ENCODE measurements at regions not wholly inside any gene's neighbourhood (a gene's known extent, or its start where the extent isn't known, plus 50 kb on each side); places are given as distances from the start of the nearest gene placed in this dataset.
A peak's percentile ranks its signal among the peaks of the same experiment; 100 is the strongest.

DNA sequence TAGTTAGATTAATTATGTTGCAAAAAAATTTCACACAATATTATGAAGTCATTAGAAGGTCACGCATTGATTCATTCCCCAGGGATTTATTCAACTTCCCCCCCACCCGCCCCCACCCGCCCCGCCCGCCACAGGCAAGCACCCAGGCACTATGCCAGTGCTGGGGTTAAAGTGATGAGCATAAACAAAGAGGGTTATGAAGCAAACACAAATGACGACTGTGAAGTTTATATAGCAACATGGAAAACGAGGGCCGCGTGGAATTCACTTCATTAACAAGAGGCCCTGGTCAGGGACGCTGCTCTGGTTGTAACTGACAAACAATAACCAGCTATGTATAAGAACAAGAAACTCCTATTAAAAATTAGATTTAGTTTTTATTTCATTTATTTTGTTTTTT, 656.5 kb upstream of the COBL start:
- Mint-ChIP-seq H3K27ac (no peak overlapping the region), H3K4me3 (no peak overlapping the region), H3K9me3 (no peaks in the 10 kb centered on the region), H3K36me3 (ENCODE audit: low read depth) (no peaks in the 10 kb centered on the region), H3K4me1 (no peaks in the 10 kb centered on the region), H3K27me3 (ENCODE audit: low read depth) (no peaks in the 10 kb centered on the region)
- TF ChIP-seq CTCF (IDR thresholded peaks at IDR 0.05; ENCODE audit: unreplicated experiment in 3 of 3) = no peak

DNA sequence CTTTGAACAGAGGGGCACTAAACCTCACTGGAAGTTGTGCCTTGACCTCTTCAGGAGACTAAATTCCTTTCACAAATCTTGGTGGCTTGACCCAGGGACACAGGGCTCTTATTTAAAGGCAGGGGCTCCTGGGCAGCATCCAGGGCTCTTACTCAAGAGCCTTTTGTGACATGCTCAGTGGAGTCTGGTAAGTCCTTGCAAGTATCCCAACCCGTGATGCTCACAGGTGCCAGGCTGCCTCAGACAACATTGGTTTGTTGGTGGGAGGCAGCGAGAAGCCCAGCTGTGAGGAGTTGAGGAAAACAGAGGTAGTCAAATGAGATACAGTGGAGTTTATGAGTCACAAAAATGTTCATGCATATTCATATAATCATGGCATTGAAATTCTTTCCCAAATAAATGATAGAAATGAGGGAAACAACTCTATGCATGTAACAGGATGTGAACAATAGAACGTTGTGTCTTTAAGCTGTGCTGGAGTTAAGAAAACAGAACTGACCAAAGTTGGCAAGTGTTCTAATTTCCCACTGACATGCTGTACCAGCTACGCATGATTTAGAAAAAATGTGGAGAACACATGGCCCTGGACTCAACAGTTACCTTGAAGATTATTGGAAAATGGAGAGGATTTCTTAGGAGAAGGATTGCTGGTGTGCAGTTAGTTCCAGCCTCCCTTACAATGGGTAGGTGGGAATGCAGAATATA, 654.5 kb upstream of the COBL start:
- Mint-ChIP-seq H3K27ac (no peak overlapping the region), H3K4me1 (no peaks in the 10 kb centered on the region), H3K36me3 (ENCODE audit: low read depth) (no peaks in the 10 kb centered on the region), H3K9me3 (no peaks in the 10 kb centered on the region), H3K4me3 (no peak overlapping the region), H3K27me3 (ENCODE audit: low read depth) (no peaks in the 10 kb centered on the region)
- TF ChIP-seq CTCF (IDR thresholded peaks at IDR 0.05; ENCODE audit: unreplicated experiment in 3 of 3) = no peak

GRCh38 chr7:51968461-51968860, 651.9 kb upstream of the COBL start:
- Mint-ChIP-seq H3K27ac (no peak overlapping the region), H3K4me1 (no peaks in the 10 kb centered on the region), H3K4me3 (no peak overlapping the region), H3K9me3 (no peaks in the 10 kb centered on the region), H3K27me3 (ENCODE audit: low read depth) (no peaks in the 10 kb centered on the region), H3K36me3 (ENCODE audit: low read depth) (no peaks in the 10 kb centered on the region)
- no peak for TF ChIP-seq CTCF (IDR thresholded peaks at IDR 0.05; ENCODE audit: unreplicated experiment in 3 of 3)

- Mint-ChIP-seq H3K4me3 (no peak overlapping the region), H3K36me3 (ENCODE audit: low read depth) (no peaks in the 10 kb centered on the region), H3K4me1 (no peaks in the 10 kb centered on the region), H3K27me3 (ENCODE audit: low read depth) (no peaks in the 10 kb centered on the region), H3K9me3 (no peaks in the 10 kb centered on the region), H3K27ac (no peak overlapping the region)
- TF ChIP-seq CTCF (IDR thresholded peaks at IDR 0.05; ENCODE audit: unreplicated experiment in 3 of 3) = no peak
Measured at GRCh38 chr7:51965454-51965853, 648.8 kb upstream of the COBL start.

DNA sequence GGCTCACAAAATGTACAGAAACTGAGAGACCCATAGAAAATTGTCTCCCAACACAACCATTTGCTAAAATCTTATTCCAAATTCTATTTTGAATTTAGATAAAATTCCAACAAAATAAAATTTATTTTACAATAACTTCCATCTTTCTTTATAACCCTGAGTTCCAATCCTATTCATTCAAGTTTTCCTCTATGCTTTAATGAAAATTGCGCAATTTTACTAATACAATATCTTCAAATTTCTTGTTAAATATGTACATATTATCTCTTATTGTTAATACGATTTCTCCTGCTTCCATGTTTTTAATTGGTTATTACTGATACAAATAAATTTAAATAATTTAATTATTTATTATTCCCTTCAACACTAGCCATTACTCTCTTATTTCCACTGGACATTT, 645.2 kb upstream of the COBL start:
- no peak overlapping the region for H3K27ac Mint-ChIP-seq
- TF ChIP-seq CTCF (IDR thresholded peaks at IDR 0.05; ENCODE audit: unreplicated experiment in 3 of 3) = no peak
- peaks cover 3% of the 10 kb centered on the region for H3K9me3 Mint-ChIP-seq
- no peaks in the 10 kb centered on the region for H3K36me3 Mint-ChIP-seq (ENCODE audit: low read depth)
- no peaks in the 10 kb centered on the region for H3K27me3 Mint-ChIP-seq (ENCODE audit: low read depth)
- H3K4me1 Mint-ChIP-seq = no peaks in the 10 kb centered on the region
- H3K4me3 Mint-ChIP-seq = no peak overlapping the region

GRCh38 chr7:51950813-51951212, 634.2 kb upstream of the COBL start:
- H3K27me3 Mint-ChIP-seq (ENCODE audit: low read depth) = no peaks in the 10 kb centered on the region
- peak overlapping the region in 1 of 3 experiments; percentile 10 for H3K27ac Mint-ChIP-seq
- H3K9me3 Mint-ChIP-seq = no peaks in the 10 kb centered on the region
- H3K4me1 Mint-ChIP-seq = no peaks in the 10 kb centered on the region
- TF ChIP-seq CTCF (IDR thresholded peaks at IDR 0.05; ENCODE audit: unreplicated experiment in 3 of 3) = no peak
- H3K4me3 Mint-ChIP-seq = no peak overlapping the region
- no peaks in the 10 kb centered on the region for H3K36me3 Mint-ChIP-seq (ENCODE audit: low read depth)
